KMS-11 (cell line): ENCODE measurements at regions not wholly inside any gene's neighbourhood (a gene's known extent, or its start where the extent isn't known, plus 50 kb on each side); places are given as distances from the start of the nearest gene placed in this dataset.

Experiments
- H2AFZ ChIP-seq: fragments of 200-600 bp; sonication (generic); 2 replicates; pipeline ENCODE4 v1.6.1; 2016; ENCODE audit warnings: antibody characterized with exemption, mixed run types, low read depth
- H3K27ac ChIP-seq: fragments of 200-600 bp; sonication (generic); 2 replicates; pipeline ENCODE4 v1.6.1; 2016; ENCODE audit warnings: mild to moderate bottlenecking, mixed run types
- H3K27me3 ChIP-seq: fragments of 200-600 bp; sonication (generic); 2 replicates; pipeline ENCODE4 v1.6.1; 2017; ENCODE audit warnings: mild to moderate bottlenecking, low read depth, mixed run types, moderate library complexity; ENCODE audit not compliant: insufficient read depth
- H3K36me3 ChIP-seq: fragments of 200-600 bp; sonication (generic); 2 replicates; pipeline ENCODE4 v1.6.1; 2017; ENCODE audit warnings: mild to moderate bottlenecking, mixed run types; ENCODE audit not compliant: insufficient read depth
- H3K4me1 ChIP-seq: fragments of 200-600 bp; sonication (generic); 2 replicates; pipeline ENCODE4 v1.6.1; 2016; ENCODE audit warnings: mild to moderate bottlenecking, low read depth, mixed run types; ENCODE audit not compliant: poor library complexity, severe bottlenecking
- H3K4me2 ChIP-seq: fragments of 200-600 bp; sonication (generic); 2 replicates; pipeline ENCODE4 v1.7.0; 2016; ENCODE audit warnings: mild to moderate bottlenecking, mixed run types
- H3K4me3 ChIP-seq: fragments of 200-600 bp; sonication (generic); IDR thresholded peaks from 2 replicates; pipeline ENCODE4 v1.6.1; 2017; ENCODE audit warnings: low read depth, low read length, mixed read lengths; ENCODE audit not compliant: insufficient read depth
- H3K79me2 ChIP-seq: fragments of 200-600 bp; sonication (generic); 2 replicates; pipeline ENCODE4 v1.6.1; 2016; ENCODE audit warnings: low read depth, mixed run types; ENCODE audit not compliant: insufficient read depth
- H3K9ac ChIP-seq: fragments of 200-600 bp; sonication (generic); 2 replicates; pipeline ENCODE4 v1.6.1; 2016; ENCODE audit warnings: mild to moderate bottlenecking, mixed run types
- H4K20me1 ChIP-seq: fragments of 200-600 bp; sonication (generic); 2 replicates; pipeline ENCODE4 v1.6.1; 2016; ENCODE audit warnings: mild to moderate bottlenecking, mixed run types; ENCODE audit not compliant: insufficient read depth
- TF ChIP-seq, protein P1 (sequence below): fragments of 200-600 bp; sonication (generic); conservative IDR thresholded peaks from 2 replicates; pipeline ENCODE4 v1.6.1; 2017; ENCODE audit warnings: low read depth, mild to moderate bottlenecking, antibody characterized with exemption, low read length, moderate library complexity, mixed read lengths

DNA sequence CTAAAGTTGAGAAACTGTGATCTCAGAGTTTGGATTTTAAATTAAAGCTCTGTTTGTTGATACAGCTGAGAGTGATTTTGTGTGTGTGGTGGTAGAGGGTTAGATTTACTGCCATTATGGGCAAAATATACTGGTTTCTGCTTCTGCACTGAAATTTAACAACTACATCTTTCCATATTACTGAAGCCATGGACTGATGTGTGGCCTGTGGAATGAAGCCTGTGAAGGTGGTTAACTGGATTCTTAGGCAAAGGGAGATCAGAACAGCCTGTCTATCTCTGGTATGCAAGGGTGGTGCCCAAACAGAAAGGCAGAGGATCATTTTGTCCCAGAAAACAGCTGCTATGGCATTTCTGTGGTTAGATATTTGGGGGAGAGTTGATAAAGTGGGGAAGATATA, 297.3 kb upstream of the THBS1 start:
- Histone ChIP-seq H3K4me3 (no peak overlapping the region), H3K27ac (no peak overlapping the region), H3K79me2 (no peaks in the 10 kb centered on the region), H4K20me1 (no peaks in the 10 kb centered on the region), H3K4me1 (no peaks in the 10 kb centered on the region), H3K36me3 (no peaks in the 10 kb centered on the region), H3K27me3 (no peaks in the 10 kb centered on the region), H2AFZ (no peak overlapping the region), H3K9ac (no peak overlapping the region), H3K4me2 (no peak overlapping the region)
- TF ChIP-seq, protein P1, sequence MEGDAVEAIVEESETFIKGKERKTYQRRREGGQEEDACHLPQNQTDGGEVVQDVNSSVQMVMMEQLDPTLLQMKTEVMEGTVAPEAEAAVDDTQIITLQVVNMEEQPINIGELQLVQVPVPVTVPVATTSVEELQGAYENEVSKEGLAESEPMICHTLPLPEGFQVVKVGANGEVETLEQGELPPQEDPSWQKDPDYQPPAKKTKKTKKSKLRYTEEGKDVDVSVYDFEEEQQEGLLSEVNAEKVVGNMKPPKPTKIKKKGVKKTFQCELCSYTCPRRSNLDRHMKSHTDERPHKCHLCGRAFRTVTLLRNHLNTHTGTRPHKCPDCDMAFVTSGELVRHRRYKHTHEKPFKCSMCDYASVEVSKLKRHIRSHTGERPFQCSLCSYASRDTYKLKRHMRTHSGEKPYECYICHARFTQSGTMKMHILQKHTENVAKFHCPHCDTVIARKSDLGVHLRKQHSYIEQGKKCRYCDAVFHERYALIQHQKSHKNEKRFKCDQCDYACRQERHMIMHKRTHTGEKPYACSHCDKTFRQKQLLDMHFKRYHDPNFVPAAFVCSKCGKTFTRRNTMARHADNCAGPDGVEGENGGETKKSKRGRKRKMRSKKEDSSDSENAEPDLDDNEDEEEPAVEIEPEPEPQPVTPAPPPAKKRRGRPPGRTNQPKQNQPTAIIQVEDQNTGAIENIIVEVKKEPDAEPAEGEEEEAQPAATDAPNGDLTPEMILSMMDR: no peak

DNA sequence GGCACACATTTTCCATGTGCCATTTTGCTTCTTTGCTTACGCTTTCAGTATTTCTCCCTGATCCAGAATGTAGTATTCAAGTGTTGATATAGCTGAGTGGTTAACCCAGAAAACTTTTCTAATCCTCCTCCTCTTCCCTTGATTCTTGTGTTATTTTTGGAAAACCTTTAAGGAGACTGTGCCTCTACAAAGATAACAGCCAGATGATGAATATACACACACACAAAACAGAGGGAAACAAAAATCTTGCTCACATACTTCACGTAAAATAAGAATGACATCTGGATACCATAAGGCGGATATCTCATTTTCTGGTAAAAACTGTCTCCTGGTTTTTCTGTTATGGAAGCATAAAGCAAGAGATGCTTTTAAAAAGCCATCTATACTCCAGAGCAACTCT, 295.8 kb upstream of the THBS1 start:
- H4K20me1 ChIP-seq: no peaks in the 10 kb centered on the region
- no peaks in the 10 kb centered on the region for H3K79me2 ChIP-seq
- no peaks in the 10 kb centered on the region for H3K4me1 ChIP-seq
- H3K27ac ChIP-seq: no peak overlapping the region
- H3K4me3 ChIP-seq: no peak overlapping the region
- no peak overlapping the region for H3K4me2 ChIP-seq
- H3K27me3 ChIP-seq: no peaks in the 10 kb centered on the region
- H2AFZ ChIP-seq: no peak overlapping the region
- TF ChIP-seq, protein P1: no peak
- no peak overlapping the region for H3K9ac ChIP-seq
- H3K36me3 ChIP-seq: no peaks in the 10 kb centered on the region

DNA sequence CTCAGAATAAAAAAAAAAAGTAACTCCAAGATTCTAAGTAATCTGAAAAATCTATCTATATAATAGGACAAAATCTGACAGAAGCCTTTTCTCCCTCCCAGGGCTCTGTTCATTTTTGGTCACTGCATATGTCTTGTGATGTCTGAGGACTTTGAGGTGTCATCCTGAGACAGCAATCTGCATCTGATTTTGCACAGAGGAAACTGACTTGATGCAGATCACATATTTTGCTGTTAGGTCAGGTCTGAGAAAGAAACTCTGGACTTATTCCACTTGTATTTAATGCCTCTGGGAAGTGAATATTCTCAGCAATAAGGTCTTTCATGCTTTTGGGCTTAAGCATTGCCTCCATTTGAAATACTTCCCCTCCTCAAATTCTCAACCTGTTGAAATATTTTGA, 295.2 kb upstream of the THBS1 start:
- Histone ChIP-seq H3K4me1 (no peaks in the 10 kb centered on the region), H3K4me3 (no peak overlapping the region), H2AFZ (no peak overlapping the region), H3K27ac (no peak overlapping the region), H3K36me3 (no peaks in the 10 kb centered on the region), H3K79me2 (no peaks in the 10 kb centered on the region), H3K27me3 (no peaks in the 10 kb centered on the region), H3K9ac (no peak overlapping the region), H4K20me1 (no peaks in the 10 kb centered on the region), H3K4me2 (no peak overlapping the region)
- TF ChIP-seq, protein P1: no peak

DNA sequence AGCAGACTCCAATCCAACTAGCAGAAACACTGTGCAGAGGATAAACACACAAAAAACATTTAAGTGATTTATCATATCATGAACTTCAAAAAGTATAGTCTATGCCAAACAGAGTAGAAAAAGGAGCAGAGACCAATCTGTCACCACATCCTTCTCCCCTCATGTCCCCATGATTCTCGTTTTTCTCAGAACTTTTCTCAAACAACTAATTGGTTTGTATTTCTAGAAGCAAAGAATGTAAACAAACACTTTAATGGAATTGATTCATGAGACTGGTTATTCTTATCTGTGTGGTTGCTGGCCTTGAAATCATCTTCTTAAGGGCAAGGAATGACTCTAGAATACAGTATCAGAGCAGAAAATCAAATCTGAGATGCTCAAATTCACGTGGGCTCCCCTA, 294.2 kb upstream of the THBS1 start:
- no peak overlapping the region for H3K4me2 ChIP-seq
- no peaks in the 10 kb centered on the region for H4K20me1 ChIP-seq
- H3K27ac ChIP-seq: no peak overlapping the region
- no peak overlapping the region for H2AFZ ChIP-seq
- no peak overlapping the region for H3K9ac ChIP-seq
- H3K4me3 ChIP-seq: no peak overlapping the region
- no peaks in the 10 kb centered on the region for H3K27me3 ChIP-seq
- H3K79me2 ChIP-seq: no peaks in the 10 kb centered on the region
- no peaks in the 10 kb centered on the region for H3K4me1 ChIP-seq
- TF ChIP-seq, protein P1: no peak
- H3K36me3 ChIP-seq: no peaks in the 10 kb centered on the region
